ENCODE measurements at regions not wholly inside any gene's neighbourhood (a gene's known extent, or its start where the extent isn't known, plus 50 kb on each side); places are given as distances from the start of the nearest gene placed in this dataset.

DNA sequence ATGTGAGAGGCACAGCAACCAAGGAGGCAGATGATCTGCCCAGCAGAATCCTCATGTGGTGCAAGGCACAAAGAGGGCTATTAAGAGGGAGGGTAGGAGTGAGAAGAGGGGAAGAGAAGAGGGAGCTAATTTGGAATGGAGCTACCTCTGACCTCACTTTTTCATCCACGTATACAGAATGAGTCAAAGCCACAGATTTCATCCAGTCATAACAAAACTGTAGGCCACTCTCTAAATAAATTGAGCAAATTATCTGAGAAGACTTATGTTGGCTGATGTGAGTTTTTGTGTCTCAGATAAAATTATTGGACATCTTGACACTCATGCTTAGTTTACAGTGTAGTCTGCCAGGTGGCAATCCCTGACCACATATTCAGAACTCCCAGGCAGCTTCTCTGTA is 325.6 kb downstream of the TTLL7 start (continued):
- TF ChIP-seq, protein P1, sequence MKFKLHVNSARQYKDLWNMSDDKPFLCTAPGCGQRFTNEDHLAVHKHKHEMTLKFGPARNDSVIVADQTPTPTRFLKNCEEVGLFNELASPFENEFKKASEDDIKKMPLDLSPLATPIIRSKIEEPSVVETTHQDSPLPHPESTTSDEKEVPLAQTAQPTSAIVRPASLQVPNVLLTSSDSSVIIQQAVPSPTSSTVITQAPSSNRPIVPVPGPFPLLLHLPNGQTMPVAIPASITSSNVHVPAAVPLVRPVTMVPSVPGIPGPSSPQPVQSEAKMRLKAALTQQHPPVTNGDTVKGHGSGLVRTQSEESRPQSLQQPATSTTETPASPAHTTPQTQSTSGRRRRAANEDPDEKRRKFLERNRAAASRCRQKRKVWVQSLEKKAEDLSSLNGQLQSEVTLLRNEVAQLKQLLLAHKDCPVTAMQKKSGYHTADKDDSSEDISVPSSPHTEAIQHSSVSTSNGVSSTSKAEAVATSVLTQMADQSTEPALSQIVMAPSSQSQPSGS (IDR thresholded peaks at IDR 0.05; ENCODE audit: low read length) = no peak; the same call in 1 of the 2 replicates
- TF ChIP-seq ZZZ3 (IDR thresholded peaks at IDR 0.05; ENCODE audit: control insufficient read depth, insufficient read length, low read depth) = no peak
- no peak for TF ChIP-seq ESRRA (IDR thresholded peaks at IDR 0.05; ENCODE audit: low read length)
- peak; percentile 77 for TF ChIP-seq JUNB (IDR thresholded peaks at IDR 0.05)
- TF ChIP-seq, protein P2, sequence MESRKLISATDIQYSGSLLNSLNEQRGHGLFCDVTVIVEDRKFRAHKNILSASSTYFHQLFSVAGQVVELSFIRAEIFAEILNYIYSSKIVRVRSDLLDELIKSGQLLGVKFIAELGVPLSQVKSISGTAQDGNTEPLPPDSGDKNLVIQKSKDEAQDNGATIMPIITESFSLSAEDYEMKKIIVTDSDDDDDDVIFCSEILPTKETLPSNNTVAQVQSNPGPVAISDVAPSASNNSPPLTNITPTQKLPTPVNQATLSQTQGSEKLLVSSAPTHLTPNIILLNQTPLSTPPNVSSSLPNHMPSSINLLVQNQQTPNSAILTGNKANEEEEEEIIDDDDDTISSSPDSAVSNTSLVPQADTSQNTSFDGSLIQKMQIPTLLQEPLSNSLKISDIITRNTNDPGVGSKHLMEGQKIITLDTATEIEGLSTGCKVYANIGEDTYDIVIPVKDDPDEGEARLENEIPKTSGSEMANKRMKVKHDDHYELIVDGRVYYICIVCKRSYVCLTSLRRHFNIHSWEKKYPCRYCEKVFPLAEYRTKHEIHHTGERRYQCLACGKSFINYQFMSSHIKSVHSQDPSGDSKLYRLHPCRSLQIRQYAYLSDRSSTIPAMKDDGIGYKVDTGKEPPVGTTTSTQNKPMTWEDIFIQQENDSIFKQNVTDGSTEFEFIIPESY (IDR thresholded peaks at IDR 0.05) = no peak
- TF ChIP-seq, protein P3, sequence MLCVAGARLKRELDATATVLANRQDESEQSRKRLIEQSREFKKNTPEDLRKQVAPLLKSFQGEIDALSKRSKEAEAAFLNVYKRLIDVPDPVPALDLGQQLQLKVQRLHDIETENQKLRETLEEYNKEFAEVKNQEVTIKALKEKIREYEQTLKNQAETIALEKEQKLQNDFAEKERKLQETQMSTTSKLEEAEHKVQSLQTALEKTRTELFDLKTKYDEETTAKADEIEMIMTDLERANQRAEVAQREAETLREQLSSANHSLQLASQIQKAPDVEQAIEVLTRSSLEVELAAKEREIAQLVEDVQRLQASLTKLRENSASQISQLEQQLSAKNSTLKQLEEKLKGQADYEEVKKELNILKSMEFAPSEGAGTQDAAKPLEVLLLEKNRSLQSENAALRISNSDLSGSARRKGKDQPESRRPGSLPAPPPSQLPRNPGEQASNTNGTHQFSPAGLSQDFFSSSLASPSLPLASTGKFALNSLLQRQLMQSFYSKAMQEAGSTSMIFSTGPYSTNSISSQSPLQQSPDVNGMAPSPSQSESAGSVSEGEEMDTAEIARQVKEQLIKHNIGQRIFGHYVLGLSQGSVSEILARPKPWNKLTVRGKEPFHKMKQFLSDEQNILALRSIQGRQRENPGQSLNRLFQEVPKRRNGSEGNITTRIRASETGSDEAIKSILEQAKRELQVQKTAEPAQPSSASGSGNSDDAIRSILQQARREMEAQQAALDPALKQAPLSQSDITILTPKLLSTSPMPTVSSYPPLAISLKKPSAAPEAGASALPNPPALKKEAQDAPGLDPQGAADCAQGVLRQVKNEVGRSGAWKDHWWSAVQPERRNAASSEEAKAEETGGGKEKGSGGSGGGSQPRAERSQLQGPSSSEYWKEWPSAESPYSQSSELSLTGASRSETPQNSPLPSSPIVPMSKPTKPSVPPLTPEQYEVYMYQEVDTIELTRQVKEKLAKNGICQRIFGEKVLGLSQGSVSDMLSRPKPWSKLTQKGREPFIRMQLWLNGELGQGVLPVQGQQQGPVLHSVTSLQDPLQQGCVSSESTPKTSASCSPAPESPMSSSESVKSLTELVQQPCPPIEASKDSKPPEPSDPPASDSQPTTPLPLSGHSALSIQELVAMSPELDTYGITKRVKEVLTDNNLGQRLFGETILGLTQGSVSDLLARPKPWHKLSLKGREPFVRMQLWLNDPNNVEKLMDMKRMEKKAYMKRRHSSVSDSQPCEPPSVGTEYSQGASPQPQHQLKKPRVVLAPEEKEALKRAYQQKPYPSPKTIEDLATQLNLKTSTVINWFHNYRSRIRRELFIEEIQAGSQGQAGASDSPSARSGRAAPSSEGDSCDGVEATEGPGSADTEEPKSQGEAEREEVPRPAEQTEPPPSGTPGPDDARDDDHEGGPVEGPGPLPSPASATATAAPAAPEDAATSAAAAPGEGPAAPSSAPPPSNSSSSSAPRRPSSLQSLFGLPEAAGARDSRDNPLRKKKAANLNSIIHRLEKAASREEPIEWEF (IDR thresholded peaks at IDR 0.05; ENCODE audit: insufficient replicate concordance, low read depth, low read length) = no peak
- TF ChIP-seq MYB (IDR thresholded peaks at IDR 0.05; ENCODE audit: borderline replicate concordance, low read depth, low read length) = no peak
- TF ChIP-seq CEBPZ (IDR thresholded peaks at IDR 0.05; ENCODE audit: low read depth, low read length) = no peak
- no peak for TF ChIP-seq MYC (IDR thresholded peaks at IDR 0.05; ENCODE audit: insufficient read depth, insufficient read length, insufficient replicate concordance, low read length, severe bottlenecking)
- no peak for TF ChIP-seq ZNF207 (IDR thresholded peaks at IDR 0.05; ENCODE audit: borderline replicate concordance)
- no peak for TF ChIP-seq ELK1 (IDR thresholded peaks at IDR 0.05; ENCODE audit: low read depth, low read length)
- no peak for TF ChIP-seq MTA2 (IDR thresholded peaks at IDR 0.05; ENCODE audit: low read depth)
- no peak for TF ChIP-seq CBX5 (IDR thresholded peaks at IDR 0.05; ENCODE audit: low read depth)
- TF ChIP-seq SREBF1 (IDR thresholded peaks at IDR 0.05; ENCODE audit: low read length) = no peak
- TF ChIP-seq NFYA (IDR thresholded peaks at IDR 0.05; ENCODE audit: borderline replicate concordance, low read depth, low read length) = no peak
- TF ChIP-seq DPF2 (IDR thresholded peaks at IDR 0.05) = peak; percentile 21; the same call in 1 of the 2 replicates
